HG03521 (cell line): ENCODE measurements at regions not wholly inside any gene's neighbourhood (a gene's known extent, or its start where the extent isn't known, plus 50 kb on each side); places are given as distances from the start of the nearest gene placed in this dataset.
"Not testable (repeated sequence)": the region's sequence is repeated elsewhere in the genome, so short reads cannot be mapped to it uniquely, and the experiment has no call there.

Source experiments
- ATAC-seq: cut with Tn5 transposase; IDR thresholded peaks from one replicate; pipeline ENCODE4 v1.9.1; 2021; ENCODE audit warnings: mild to moderate bottlenecking, moderate library complexity; ENCODE audit not compliant: unreplicated experiment

DNA sequence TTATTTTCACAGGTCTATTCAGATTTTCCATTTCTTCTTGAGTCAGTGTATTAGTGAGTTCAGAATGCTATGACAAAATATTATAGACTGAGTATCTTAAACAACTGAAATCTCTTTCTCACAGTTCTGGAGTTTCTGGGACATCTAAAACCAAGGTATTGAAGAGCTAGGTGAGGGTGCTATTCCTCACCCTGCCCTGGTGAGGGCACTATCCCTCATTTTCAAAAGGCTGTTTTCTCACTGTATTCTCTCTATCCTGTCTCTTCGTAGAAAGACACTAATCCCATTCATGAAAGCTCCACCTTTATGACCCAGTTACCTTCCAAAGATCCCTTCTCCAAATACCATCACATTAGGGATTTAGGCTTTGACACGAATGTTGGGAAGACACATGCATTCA is 1617.1 kb downstream of the PCDH9 start:
- ATAC-seq = no peak

DNA sequence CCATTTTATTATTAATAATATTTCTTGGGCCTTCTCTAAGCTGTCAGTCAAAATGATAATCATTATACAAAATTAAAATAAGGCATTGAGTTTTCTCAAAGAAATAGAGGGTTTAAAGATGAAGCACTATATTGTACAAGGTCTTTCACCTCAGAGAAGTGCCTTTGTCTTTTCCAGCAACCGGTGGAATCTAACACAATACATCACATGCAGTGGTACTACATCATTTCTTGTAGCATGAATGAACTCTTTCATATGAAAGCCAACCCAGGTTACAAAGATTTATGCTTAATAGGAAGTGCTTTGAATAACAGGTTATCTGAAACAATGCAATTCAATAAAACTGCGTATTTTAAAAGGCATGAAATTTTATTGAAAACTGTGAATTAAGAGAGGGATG is 1620.8 kb downstream of the PCDH9 start:
- no peak for ATAC-seq

DNA sequence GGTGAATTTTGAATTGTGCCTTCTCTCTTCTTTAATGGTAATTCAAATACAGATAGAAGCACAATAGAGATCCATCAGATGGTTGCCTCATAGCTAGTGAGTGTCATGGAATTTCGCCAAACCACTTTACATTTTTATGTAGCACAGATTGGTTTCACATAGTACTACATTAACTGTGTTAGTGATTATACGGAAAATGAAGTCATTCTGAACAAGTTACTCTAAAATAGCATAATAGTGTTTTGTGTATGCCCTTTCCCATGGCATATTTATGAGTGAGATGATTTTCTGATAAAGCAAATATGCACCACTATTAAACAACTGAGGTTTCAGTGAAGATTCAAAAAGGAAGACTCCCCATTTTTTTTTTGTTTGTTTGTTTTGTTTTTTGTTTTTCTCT is 1623.5 kb downstream of the PCDH9 start:
- ATAC-seq = no peak

DNA sequence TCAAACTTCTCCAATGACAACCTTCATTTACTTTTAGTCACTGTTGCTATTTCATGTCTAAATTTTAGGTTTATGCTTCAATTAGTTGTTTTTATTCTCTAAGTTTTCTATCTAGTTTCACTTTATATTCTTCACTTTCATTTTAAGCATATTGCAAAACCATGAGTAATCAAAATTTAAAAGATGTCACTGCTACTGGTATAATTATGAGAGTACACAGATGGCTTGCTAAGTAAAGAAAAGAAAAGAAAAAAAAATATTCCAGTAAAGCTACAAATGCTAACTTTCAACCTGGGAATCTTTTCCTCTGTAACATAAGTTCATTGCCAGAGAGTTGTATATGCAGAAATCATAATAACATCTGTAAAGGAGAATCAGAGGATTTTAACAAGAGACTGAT is 1624.7 kb downstream of the PCDH9 start:
- ATAC-seq = no peak

DNA sequence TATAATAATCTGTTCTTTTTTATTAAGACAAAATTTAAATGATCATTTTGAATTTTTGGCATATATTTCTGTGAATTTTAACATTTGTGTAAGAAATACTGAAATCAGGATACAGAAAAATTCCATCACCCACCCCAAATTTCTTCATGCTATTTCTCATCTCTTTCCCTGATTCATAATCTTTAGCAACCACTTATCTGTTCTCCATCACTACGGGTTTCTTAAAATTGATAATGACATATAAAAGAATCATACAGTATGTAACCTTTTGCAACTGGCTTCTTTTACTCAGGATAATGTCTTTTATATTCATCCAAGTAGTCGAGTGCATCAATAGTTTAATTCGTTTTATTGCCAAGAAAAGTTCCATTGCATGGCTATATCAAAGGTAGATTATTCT is 1627.0 kb downstream of the PCDH9 start:
- no peak for ATAC-seq

DNA sequence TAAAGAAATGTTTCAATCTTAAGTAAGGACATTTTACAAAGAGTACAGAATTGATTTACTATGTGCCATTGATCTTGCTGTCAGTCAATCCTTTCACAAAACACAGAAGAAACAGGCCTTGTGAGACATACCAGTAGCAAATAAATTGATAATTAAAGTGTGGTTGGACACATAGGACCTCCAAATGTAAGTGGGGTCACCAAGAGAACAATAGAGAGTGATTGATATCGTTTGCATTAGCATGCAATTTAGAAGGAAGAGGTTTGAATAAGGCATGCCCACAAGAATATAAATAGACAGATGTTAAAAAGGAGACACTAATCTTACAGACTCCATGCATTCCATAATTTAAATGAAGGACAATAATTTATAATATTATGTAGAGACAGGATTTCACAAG is 1628.3 kb downstream of the PCDH9 start:
- ATAC-seq = no peak

DNA sequence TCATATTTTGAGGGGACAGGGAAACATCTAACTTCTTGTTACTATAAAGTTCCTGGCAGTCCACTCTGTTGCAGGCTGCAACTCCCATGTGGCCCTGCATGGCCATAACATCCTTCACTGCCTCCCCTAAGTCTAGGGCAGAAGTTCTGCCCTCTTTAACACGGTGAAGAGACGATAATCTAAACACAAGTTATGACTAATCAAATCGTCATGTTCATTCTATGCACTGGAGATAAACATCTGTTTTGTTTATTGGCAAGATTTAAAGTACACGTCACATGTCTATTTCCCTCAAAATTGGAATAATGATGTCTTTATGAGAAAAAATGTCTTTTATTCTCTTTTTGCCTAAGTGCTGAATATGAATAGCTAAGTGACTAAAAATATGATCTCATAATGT is 1629.4 kb downstream of the PCDH9 start:
- ATAC-seq = no peak

DNA sequence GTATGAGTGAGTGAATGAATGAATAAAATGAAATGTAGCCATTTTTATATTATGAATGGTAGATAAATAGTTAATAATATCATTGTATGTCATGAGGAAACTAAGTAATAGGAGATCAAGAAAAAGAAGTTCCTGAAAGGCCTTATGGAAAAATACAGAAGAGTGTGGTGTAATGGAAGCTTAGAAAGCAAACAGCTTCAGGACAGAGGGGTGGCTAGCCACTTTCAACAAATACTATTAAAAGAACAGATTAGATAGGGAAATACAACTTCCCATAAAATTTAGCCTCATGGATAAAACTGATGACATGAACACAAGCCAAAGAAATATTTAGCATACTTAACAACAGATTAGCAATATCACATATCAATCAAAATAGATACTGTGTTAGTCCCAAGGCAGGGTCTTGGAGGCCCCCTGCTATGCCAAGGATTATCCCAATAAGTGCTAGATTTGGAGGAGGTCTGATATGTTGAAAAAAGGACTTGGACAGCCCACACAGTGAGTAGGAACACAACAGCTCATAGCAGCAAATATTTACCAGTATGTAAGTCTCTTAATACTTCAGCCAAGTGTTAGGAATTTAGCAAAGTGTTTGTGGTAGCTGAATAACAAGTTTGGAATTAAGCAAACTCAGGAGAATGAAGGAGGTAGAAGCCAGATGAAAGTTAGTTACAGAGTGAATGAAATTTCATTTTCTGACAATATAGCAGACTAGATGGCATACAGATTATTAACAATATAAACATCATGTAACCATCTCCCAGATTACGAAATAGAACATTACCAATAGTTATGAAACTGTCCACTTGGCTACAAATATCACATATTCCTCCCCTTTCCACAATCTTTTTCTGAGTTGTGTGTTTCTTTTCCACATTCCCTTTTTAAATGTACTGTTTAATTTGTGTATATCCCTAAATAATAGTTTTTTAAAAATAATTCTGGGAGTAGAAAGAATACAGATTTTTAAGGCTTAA is 1632.0 kb downstream of the PCDH9 start:
- no peak for ATAC-seq

DNA sequence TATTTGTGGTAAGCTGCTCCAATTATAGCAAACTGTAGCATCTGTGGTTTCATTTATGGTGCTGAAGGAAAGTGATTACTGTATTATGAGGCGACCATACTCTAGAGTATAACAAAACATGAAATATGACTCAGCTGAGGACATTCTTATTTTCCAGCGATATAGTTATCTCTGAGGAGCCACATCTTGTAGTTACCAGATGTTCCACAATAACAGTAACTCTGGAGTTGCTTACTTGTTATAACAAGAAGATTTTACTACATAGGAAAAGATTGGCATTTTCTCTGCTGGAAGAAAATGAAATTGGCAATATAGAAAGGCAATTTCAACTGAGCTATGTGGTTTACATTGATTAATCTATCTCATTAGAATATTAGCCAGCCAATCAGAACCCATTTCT is 1634.2 kb downstream of the PCDH9 start:
- ATAC-seq = no peak

DNA sequence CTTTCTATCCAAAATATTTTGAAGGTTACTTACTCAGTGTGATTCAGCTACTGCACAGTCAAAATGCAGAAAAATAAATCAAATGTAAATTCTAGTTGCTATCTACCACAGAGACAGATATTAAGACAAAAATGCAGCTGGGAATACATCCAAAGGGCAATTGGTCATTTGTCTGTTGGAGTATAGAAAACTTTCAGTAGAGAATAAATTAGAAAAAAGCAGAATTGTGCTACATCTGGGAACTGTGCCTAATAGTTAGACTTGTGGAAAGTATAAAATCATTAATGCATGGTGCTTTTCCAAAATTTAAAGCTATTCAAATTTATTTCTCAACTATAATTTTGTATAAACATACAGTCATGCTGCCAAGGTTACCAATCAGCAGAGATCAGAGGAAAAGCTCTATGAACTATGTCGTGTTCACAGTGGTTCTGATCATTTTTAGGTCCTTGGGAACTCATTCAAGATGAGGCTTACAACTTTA is 1635.8 kb downstream of the PCDH9 start:
- ATAC-seq = no peak

DNA sequence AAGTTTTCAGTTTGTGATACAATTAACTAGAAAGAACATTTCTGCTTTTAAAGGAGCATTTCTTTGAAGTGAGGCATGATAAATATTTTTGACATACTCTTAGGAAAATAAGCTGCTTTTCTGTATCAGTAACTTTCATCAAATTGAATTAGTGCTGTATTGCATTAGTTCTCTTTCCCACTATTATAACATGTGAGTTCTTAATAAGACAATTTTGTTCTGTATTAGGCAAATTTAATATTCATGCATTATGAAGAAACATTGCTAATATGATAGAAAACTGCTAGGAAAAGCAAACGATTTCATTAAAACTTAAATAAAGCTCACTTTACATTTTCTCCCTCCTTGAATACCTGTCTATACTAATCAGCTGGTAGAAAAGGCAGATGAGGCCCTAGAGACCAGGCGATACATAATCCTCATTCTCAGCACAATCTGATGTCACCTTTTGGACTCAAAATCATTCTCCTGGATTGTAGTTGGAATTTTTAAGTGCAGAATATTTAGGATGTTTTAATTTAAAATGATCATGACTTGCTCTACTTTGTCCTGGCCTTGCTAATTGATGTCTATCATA is 1636.8 kb downstream of the PCDH9 start:
- no peak for ATAC-seq

DNA sequence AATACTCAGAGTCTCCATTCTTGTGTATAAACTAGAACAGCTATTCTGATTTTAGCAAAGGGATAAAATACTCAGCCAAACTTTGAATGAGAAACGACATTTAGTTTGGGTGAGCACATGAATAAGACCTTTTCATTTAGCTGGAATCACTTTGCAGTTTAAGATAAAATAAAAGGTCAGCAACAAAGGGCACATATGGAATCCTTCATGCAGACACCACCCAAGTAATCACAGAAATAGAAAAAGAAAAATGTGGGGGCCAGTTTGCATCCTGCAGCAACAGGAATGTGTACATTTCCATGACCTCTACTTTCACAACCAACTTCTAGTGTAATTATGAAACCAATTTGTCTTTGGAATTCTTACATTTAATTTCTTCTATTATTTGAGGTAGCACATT is 1637.4 kb downstream of the PCDH9 start:
- no peak for ATAC-seq

DNA sequence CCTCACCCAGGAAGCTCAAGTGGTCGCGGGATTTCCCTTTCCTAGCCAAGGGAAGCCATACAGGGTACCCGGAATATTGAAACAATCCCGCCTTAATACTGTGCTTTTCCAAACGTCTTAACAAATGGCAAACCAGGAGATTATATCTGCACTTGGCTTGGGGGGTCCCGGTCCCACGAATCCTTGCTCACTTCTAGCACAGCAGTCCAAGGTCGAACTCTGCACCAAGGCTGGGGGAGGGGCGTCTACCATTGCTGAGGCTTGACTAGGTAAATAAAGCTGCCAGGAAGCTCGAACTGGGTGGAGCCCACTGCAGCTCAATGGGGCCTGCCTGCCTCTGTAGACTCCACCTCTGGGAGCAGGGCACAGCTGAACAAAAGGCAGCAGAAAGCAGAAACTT is 1644.8 kb downstream of the PCDH9 start:
- no peak for ATAC-seq

DNA sequence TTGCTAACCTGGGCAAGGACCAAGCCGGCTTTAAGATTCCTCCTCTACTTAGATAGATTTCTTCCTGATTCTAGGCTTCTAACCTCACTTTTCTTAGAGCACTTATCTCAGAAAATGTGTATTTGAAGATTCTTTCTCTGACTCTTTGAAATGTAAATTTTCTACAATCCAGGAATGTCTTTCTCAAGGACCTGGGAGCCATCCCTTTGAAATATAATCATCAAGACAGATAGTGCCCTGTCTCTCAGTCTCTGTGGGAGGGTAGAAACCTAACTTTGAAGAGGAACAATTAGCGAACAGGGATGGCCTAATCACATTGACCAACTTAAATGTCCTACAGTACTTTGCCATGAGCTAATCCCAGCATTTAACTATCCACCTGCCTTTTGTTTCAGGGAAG is 1646.0 kb downstream of the PCDH9 start:
- no peak for ATAC-seq

DNA sequence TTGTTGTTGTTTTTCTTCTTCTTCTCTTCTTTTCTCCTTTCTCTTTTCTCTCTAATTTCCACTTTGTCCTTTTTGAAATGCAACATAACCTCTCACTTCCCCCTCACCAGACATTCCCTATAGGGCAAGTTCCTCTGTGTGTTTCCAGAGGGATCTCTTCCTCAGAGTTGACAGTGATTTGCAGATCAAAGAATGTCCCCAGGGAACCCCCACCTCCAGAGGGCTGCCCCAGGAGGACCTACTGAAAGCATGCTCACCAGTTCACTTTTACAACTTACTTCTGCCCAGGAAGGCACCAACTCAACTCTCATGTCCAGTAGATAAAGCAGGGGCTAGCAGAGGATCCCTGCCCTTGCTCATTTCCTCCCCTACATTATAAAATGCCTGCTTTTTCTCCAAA is 1648.0 kb downstream of the PCDH9 start:
- ATAC-seq = no peak

DNA sequence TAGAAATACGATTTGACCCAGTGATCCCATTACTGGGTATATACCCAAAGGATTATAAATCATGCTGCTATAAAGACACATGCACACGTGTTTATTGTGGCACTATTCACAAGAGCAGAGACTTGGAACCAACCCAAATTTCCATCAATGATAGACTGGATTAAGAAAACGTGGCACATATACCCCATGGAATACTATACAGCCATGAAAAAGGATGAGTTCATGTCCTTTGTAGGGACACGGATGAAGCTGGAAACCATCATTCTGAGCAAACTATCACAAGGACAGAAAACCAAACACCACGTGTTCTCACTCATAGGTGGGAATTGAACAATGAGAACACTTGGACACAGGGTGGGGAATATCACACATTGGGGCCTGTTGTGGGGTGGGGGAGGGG is 1665.6 kb downstream of the PCDH9 start:
- ATAC-seq = not testable (repeated sequence)

DNA sequence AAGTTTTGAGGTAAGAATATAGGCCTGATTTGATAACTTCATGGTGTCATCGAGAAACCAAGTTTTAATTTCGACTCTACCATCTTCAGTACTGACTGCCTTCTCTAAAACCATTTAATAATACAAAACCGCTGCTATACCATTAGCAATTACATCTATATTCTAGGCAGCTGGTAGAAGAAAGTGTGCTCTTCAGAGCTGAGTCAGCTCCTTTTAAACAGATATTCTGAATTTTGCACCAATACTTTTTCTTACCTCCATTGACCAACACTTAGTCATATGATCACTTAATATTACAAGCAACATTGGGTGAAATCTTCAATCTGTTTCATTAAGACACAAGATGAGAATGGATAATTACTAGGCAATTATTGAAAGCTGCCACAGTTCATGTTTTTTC is 1667.8 kb downstream of the PCDH9 start:
- ATAC-seq = no peak

DNA sequence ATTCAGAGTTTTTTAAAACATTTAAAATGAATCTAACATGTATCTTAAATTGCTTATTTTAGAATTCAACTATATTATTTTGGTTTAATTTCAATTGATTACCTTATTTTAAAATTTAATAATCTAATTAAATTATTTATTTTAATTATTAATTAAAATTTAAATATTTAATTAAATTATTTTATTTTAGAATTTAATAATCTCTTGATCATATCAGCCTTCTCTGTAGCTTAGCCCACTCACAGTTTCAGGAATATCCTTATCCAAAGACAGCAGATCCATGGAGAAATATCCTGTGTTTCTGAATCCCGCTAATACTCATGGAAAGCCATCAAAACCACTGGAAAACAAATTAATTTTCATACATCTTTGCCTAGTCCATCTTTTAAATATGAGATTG is 1669.2 kb downstream of the PCDH9 start:
- no peak for ATAC-seq

DNA sequence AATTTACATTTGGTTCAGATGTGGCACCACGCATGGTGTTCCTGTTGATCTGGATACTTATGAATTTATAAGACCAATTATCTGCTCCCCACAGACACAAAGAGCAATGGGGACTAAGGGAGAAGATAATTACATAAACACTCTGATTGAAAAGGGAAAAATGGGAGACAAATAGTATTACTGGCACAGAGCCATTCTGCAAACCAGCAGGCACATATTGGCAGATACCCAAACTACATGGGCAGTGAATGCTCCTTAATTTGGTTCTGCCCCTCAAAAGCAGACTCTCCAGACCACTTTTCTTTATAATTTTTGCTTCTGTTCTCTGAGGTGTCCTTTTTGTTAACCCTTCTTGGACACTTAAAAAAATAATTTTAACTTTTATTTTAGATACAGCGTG is 1674.2 kb downstream of the PCDH9 start:
- no peak for ATAC-seq

DNA sequence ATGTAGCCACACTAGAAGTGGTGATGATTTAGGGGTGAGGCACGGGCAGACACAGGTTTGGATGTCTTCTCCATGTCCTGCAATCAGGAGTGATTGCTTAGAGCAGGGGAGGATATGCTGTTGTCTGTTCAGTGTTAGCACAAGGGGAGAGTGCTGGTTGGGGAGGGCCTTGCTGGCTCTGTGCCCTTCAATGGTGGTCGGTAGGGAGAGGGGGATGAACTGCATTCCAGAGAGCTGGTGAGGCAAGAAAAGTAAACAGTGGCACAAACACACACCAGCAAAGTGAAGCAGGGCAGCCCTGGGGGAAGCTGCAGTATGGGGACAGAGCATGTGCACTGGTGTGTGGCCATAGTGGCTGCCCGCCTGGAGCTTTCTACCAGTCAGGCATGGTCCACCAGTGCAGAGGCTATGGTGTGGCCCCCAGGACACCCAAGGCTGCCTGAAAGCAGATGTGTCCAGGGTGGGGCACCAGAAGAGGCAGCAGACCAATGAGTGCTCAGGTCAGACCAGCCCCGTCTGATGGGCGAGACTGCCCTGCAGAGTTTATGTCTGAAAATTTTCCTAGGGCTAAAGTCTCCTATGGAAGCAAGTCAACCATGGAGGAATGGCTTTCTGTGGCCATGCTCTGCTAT is 1676.9 kb downstream of the PCDH9 start:
- ATAC-seq = no peak

DNA sequence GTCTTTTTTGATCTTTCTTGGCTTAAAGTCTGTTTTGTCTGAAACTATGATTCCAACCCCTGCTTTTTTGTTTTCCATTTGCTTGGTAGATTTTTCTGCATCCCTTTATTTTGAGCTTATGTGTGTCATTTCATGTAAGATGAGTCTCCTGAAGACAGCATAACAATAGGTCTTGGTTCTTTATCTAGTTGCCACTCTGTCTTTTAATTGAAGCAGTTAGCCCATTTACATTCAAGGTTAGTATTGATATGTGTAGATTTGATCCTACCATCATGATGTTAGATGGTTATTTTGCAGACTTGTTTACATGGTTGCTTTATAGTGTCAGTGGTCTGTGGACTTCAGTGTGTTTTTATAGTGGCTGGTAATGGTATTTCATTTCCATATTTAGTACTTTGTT is 1678.9 kb downstream of the PCDH9 start:
- ATAC-seq = no peak

DNA sequence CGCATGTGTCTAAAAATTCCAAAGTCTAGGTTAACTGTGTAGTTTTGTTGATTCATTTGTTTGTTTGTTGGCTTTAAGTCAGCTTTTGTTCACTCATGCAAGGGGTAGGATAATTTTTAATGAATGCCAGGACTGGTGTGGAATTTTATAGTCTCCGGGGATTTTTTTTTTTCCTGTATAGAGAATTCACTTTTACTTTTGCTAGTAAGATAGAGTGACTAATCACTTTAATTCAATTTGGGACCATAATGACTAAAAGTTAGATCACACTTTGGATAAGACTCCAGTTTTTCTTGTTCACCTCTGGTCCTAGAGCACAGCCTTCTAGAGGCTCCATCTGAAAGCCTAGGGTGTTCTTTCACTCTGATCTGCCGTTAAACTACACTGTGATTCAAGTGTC is 1690.0 kb downstream of the PCDH9 start:
- ATAC-seq = no peak
